ENCODE measurements at regions not wholly inside any gene's neighbourhood (a gene's known extent, or its start where the extent isn't known, plus 50 kb on each side); places are given as distances from the start of the nearest gene placed in this dataset.
"Not testable (repeated sequence)": the region's sequence is repeated elsewhere in the genome, so short reads cannot be mapped to it uniquely, and the experiment has no call there.

- H3K4me3 ChIP-seq (ENCODE audit: low read depth, low read length) = no peak overlapping the region
- TF ChIP-seq, protein P1, sequence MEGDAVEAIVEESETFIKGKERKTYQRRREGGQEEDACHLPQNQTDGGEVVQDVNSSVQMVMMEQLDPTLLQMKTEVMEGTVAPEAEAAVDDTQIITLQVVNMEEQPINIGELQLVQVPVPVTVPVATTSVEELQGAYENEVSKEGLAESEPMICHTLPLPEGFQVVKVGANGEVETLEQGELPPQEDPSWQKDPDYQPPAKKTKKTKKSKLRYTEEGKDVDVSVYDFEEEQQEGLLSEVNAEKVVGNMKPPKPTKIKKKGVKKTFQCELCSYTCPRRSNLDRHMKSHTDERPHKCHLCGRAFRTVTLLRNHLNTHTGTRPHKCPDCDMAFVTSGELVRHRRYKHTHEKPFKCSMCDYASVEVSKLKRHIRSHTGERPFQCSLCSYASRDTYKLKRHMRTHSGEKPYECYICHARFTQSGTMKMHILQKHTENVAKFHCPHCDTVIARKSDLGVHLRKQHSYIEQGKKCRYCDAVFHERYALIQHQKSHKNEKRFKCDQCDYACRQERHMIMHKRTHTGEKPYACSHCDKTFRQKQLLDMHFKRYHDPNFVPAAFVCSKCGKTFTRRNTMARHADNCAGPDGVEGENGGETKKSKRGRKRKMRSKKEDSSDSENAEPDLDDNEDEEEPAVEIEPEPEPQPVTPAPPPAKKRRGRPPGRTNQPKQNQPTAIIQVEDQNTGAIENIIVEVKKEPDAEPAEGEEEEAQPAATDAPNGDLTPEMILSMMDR (IDR thresholded peaks at IDR 0.05; ENCODE audit: low read depth, low read length) = no peak
Observed at GRCh38 chr5:118076490-118076889, 911.9 kb downstream of the DTWD2 start.

GRCh38 chr5:118070041-118070440 lies 918.3 kb downstream of the DTWD2 start:
- no peak overlapping the region for H3K4me3 ChIP-seq (ENCODE audit: low read depth, low read length)

DNA sequence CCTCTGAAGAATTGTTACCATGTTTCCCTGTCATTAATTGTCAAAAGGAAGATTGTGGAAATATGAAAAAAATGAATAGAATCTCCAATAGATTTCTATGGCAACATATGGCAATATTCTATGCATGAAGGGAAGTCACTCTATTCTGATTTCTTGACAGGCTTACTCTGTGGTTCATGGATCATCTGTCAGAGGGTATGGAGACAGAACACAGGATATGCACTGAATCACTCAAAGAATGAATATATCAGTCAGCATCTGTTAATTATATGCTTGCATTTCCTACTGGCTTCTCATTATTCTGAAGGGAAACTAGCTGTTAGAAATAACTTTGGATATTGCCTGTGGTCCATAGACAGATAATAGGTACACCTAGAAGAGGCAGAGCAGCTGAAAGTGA lies 918.9 kb downstream of the DTWD2 start:
- TF ChIP-seq, protein P1 (IDR thresholded peaks at IDR 0.05; ENCODE audit: low read depth, low read length) = no peak
- no peak overlapping the region for H3K4me3 ChIP-seq (ENCODE audit: low read depth, low read length)

More at GRCh38 chr5:118070041-118070440, 918.3 kb downstream of the DTWD2 start:
- TF ChIP-seq, protein P1 (IDR thresholded peaks at IDR 0.05; ENCODE audit: low read depth, low read length) = no peak

DNA sequence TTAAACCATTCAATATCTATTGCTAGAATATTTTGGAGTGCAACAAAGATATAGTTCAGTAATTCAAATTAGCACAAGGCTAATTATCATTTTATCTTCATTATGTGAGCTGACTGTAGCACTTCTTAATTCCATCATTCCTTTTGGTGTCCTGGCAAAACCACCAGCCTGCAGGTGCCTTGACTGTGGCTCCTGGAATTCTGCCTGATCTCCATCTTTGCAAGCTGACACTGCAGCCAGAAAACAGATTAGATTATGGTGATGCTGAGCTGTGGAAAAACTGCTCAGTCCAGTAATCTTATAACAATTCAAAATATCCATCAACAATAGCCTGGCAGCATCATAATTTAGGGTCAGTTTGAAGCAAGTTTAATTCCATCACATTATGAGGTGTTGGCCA lies 919.5 kb downstream of the DTWD2 start:
- H3K4me3 ChIP-seq (ENCODE audit: low read depth, low read length) = no peak overlapping the region
- TF ChIP-seq, protein P1 (IDR thresholded peaks at IDR 0.05; ENCODE audit: low read depth, low read length) = no peak

- H3K4me3 ChIP-seq (ENCODE audit: low read depth, low read length) = not testable (repeated sequence)
Observed at GRCh38 chr5:118063836-118064235, 924.5 kb downstream of the DTWD2 start.

- H3K4me3 ChIP-seq (ENCODE audit: low read depth, low read length) = no peak overlapping the region
- TF ChIP-seq, protein P1 (IDR thresholded peaks at IDR 0.05; ENCODE audit: low read depth, low read length) = no peak
Observed at GRCh38 chr5:118060833-118061232, 927.5 kb downstream of the DTWD2 start.

GRCh38 chr5:118052503-118052902 lies 935.8 kb downstream of the DTWD2 start:
- no peak overlapping the region for H3K4me3 ChIP-seq (ENCODE audit: low read depth, low read length)
- TF ChIP-seq, protein P1 (IDR thresholded peaks at IDR 0.05; ENCODE audit: low read depth, low read length) = no peak

GRCh38 chr5:118044169-118044568 lies 944.2 kb downstream of the DTWD2 start:
- TF ChIP-seq, protein P1 (IDR thresholded peaks at IDR 0.05; ENCODE audit: low read depth, low read length) = no peak
- no peak overlapping the region for H3K4me3 ChIP-seq (ENCODE audit: low read depth, low read length)

Measured in WI38 (cell line).